IPS-18a (cell line): ENCODE measurements at regions not wholly inside any gene's neighbourhood (a gene's known extent, or its start where the extent isn't known, plus 50 kb on each side); places are given as distances from the start of the nearest gene placed in this dataset.

Experiments
- H3K27ac ChIP-seq: one replicate; pipeline ENCODE4 v1.5.1; 2013; ENCODE audit warnings: low read length
- H3K27me3 ChIP-seq: one replicate; pipeline ENCODE4 v1.6.1; 2013; ENCODE audit warnings: mild to moderate bottlenecking, low read length; ENCODE audit not compliant: control insufficient read depth, insufficient read depth
- H3K36me3 ChIP-seq: one replicate; pipeline ENCODE4 v1.6.1; 2013; ENCODE audit warnings: low read depth, low read length; ENCODE audit not compliant: control insufficient read depth
- H3K4me1 ChIP-seq: one replicate; pipeline ENCODE4 v1.6.1; 2013; ENCODE audit warnings: low read depth, low read length; ENCODE audit not compliant: control insufficient read depth
- H3K4me3 ChIP-seq: one replicate; pipeline ENCODE4 v1.5.1; 2013; ENCODE audit warnings: low read length
- H3K9ac ChIP-seq: one replicate; pipeline ENCODE4 v1.6.1; 2013; ENCODE audit warnings: mild to moderate bottlenecking, low read length, moderate library complexity
- H3K9me3 ChIP-seq: one replicate; pipeline ENCODE4 v1.6.1; 2013; ENCODE audit warnings: low read depth, low read length; ENCODE audit not compliant: control insufficient read depth

DNA sequence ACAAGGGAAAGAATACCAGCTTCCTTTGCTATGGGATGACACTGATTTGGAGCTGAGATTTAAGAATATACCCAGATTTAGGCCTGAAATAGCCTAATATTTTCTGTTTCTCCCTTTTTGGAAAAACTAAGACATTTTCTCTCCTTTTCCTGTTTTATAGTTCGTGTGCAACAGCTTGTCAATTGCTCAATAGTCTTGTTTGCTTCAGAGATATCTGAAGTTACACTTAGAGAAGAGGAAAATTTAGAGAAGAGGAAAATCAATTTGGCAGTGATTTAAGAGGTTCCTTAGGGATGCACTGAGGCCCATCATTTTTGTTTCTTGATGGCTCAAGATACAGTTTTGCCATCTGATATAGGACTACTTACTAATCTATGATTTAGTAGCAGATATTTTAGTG lies 398.6 kb downstream of the RFPL4B start:
- no peak overlapping the region for H3K9ac ChIP-seq
- H3K4me1 ChIP-seq: peaks cover 22% of the 10 kb centered on the region
- H3K27ac ChIP-seq: no peak overlapping the region
- H3K27me3 ChIP-seq: no peaks in the 10 kb centered on the region
- H3K9me3 ChIP-seq: no peaks in the 10 kb centered on the region
- H3K36me3 ChIP-seq: no peaks in the 10 kb centered on the region
- no peak overlapping the region for H3K4me3 ChIP-seq

DNA sequence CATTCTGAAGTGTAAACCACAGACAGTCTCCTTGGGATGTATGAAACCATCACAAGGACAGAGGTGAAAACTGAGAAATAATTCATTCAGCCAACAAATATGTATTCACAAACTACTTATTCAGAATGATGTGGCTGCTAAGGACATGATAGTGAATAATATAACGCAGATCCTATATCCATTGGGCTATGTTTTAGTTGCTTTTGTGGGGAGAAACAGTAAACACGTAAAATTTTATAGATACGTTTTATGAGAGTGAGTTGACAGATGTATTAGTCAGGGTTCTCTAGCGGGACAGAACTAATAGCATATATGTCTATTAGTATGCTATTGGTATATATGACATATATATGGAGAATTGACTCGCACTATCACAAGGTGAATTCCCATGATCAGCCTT lies 402.5 kb downstream of the RFPL4B start:
- Histone ChIP-seq H3K4me1 (peaks cover under 1% of the 10 kb centered on the region), H3K9ac (no peak overlapping the region), H3K27me3 (no peaks in the 10 kb centered on the region), H3K36me3 (no peaks in the 10 kb centered on the region), H3K4me3 (no peak overlapping the region), H3K27ac (no peak overlapping the region), H3K9me3 (no peaks in the 10 kb centered on the region)

DNA sequence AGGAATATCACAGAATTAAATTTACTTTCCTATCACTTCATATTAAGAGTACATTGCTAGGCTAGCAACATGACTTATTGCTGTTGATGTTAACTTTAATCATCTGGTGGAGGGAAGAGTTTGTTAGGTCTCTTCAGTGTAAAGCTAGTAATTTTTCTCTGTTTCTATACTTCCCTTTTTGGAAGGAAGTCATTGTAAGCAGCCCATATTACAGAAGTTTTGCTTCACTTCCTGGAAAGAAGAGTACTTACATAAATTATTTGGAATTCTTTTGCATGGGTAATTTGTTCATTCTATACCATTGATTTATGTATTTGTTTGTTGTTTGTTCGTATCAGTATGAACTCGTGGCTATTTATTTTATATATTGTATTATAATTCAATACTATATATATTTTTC lies 405.2 kb downstream of the RFPL4B start:
- no peaks in the 10 kb centered on the region for H3K4me1 ChIP-seq
- H3K4me3 ChIP-seq: no peak overlapping the region
- no peaks in the 10 kb centered on the region for H3K9me3 ChIP-seq
- no peak overlapping the region for H3K9ac ChIP-seq
- H3K27me3 ChIP-seq: no peaks in the 10 kb centered on the region
- H3K27ac ChIP-seq: no peak overlapping the region
- H3K36me3 ChIP-seq: no peaks in the 10 kb centered on the region

DNA sequence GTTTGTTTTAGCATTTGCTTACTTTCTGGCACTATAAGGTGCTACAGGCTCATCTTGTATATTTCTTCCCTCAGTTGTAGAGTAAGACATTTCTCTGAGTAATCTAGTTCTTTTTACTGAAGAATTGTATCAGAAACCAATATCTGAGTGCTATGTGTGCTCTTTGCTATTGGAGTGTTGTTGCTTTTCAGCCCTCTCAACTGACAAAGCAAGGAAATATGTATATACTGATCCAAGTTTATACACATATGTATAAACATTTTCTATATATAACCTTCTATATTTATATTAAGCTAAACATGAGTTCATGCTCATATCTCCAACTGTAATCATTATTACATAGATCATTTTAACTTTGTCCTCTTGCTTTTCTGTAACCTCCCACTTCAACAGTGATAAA lies 405.7 kb downstream of the RFPL4B start:
- no peak overlapping the region for H3K27ac ChIP-seq
- H3K9me3 ChIP-seq: no peaks in the 10 kb centered on the region
- no peak overlapping the region for H3K9ac ChIP-seq
- no peaks in the 10 kb centered on the region for H3K4me1 ChIP-seq
- H3K27me3 ChIP-seq: no peaks in the 10 kb centered on the region
- H3K4me3 ChIP-seq: no peak overlapping the region
- H3K36me3 ChIP-seq: no peaks in the 10 kb centered on the region

DNA sequence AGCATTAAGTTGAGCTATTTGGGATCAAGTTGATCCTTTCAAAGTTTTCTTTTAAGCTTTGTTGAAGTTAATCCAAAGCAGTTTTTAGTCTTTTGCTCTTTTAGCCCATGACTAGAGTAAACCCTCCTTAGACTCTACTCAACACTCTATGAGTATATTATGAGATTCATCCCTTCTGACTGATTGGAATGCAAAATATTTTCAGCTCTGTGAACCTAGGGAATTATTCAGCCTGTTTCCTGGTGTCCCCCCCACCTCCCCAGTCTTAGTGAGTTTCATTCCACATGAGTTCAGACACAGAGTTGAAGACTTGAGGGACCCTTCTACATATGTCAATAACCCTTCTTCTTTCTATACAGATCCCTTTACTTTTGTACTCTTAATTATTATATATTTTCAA lies 413.7 kb downstream of the RFPL4B start:
- H3K9me3 ChIP-seq: no peaks in the 10 kb centered on the region
- H3K27ac ChIP-seq: no peak overlapping the region
- H3K36me3 ChIP-seq: no peaks in the 10 kb centered on the region
- H3K4me3 ChIP-seq: no peak overlapping the region
- no peaks in the 10 kb centered on the region for H3K27me3 ChIP-seq
- H3K9ac ChIP-seq: no peak overlapping the region
- H3K4me1 ChIP-seq: no peaks in the 10 kb centered on the region

DNA sequence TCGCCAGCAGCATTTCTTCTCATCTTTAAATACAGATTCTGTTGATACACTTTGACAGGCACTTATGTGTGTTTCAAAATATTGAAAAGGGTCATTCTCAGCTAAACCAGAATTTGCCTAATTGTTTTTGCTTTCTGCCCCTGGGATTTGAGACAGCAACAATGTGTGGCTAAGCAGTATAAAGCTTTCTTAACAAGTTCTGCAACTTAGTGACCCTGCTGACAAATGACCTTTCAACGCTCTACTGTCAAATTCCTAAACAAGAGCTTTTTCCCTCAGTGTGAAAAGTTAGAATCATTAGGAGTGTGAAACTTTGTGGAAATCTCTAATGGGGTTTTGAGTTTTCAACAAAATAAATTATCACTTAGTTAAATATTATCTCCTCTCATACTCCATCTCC lies 414.6 kb downstream of the RFPL4B start:
- Histone ChIP-seq H3K9me3 (no peaks in the 10 kb centered on the region), H3K27ac (no peak overlapping the region), H3K27me3 (no peaks in the 10 kb centered on the region), H3K36me3 (no peaks in the 10 kb centered on the region), H3K4me3 (no peak overlapping the region), H3K9ac (no peak overlapping the region), H3K4me1 (no peaks in the 10 kb centered on the region)

DNA sequence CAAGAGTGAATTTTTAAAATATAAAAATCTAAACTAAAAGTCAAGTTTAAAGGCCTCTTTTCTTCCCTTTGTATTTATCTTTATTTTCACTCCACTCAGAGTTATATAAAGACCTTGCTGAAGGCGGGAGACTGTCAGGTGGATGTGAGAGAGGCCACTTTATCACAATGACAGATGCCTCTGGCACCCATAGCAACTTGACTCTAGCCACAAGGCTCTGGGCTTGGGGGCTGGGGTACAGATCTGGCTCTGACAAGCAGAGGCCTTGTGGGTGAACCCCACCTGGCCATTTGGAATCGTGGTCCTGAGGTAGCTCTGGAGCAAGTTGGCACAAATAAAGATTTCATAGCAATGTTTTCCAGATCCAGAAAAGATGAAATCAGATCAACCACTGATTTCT lies 417.2 kb downstream of the RFPL4B start:
- Histone ChIP-seq H3K27me3 (no peaks in the 10 kb centered on the region), H3K4me3 (no peak overlapping the region), H3K9me3 (peaks cover 6% of the 10 kb centered on the region), H3K4me1 (no peaks in the 10 kb centered on the region), H3K27ac (no peak overlapping the region), H3K9ac (no peak overlapping the region), H3K36me3 (no peaks in the 10 kb centered on the region)

DNA sequence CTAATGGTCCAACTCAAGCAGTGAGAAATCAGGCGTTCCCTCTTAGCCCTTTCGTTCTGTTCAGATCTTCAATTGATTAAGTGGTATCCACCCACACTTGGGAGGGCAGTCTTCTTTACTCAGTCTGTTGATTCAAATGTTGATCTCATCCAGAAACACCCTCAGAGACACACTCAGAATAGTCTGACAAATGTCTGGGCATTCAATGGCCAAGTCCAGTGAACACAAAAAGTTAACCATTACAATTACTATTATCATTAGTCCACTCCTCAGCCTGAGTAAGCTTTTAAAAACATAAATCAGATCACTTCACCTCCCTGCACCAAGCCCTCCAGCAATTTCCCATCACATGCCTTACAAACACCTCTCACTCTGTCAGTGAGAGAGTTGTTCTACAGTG lies 423.2 kb downstream of the RFPL4B start:
- Histone ChIP-seq H3K27me3 (no peaks in the 10 kb centered on the region), H3K36me3 (no peaks in the 10 kb centered on the region), H3K4me3 (no peak overlapping the region), H3K4me1 (no peaks in the 10 kb centered on the region), H3K9ac (no peak overlapping the region), H3K27ac (no peak overlapping the region), H3K9me3 (peaks cover 6% of the 10 kb centered on the region)

DNA sequence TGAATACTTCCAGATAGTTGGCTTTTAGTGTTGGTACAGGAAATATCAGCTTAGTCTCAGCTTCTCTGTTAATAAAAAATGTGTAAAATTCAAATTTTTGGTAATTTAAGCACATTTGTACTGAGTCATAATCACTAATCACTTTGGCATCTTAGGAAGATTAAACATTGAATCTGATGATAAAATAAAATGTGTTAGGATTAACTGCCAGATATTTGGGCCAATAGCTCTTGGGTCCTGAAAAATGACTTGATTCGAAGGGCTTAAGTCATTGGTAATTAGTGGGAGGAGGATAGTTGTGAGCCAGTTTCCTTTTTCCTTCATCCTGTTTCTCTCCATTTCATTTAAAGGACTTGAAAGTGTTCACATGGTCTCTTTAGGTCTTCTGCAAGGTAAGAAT lies 426.1 kb downstream of the RFPL4B start:
- Histone ChIP-seq H3K27me3 (no peaks in the 10 kb centered on the region), H3K4me1 (no peaks in the 10 kb centered on the region), H3K36me3 (no peaks in the 10 kb centered on the region), H3K9ac (no peak overlapping the region), H3K4me3 (no peak overlapping the region), H3K9me3 (peaks cover 6% of the 10 kb centered on the region), H3K27ac (no peak overlapping the region)

DNA sequence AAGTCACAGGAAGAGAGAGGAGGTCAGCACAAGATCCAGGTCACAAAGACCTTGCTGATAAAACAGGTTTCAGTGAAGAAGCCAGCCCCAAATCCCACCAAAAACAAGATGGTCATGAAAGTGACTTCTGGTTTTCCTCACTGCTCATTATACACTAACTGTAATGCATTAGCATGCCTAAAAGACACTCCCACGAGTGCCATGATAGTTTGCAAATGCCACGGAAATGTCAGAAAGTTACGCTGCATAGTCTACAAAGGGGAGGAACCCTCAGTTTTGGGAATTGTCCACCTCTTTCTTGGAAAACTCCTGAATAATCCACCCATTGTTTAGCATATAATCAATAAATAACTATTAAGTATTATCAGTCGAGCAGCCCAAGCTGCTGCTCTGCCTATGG lies 427.2 kb downstream of the RFPL4B start:
- no peaks in the 10 kb centered on the region for H3K9me3 ChIP-seq
- no peaks in the 10 kb centered on the region for H3K27me3 ChIP-seq
- no peak overlapping the region for H3K4me3 ChIP-seq
- H3K27ac ChIP-seq: no peak overlapping the region
- H3K4me1 ChIP-seq: no peaks in the 10 kb centered on the region
- no peak overlapping the region for H3K9ac ChIP-seq
- H3K36me3 ChIP-seq: no peaks in the 10 kb centered on the region

DNA sequence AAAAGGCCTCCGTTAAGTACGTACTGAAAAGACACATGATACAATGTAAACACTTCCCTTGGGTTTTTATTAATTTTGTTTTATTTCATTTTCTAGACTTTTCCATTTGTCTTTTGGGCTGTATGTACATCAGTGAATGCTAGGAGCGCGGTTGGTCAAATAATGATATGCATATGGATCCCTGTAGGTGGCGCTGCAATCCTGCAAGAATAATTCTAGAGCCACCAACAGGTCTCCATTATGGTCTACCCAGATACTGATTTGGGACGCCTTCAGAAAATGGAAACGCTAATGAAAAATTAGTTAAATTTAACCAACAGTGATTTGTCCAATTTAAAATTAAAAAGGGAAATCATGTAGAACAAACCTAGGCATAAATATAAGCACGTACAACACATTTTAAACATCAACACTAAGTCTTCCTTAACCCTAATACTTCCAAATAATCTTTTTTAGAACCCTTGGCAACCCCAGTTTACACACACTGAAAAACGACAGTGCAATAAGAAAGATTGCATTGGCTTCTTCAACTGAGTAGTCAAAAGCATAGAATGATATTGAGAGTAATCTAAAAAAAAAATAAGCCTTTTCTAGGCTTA lies 433.5 kb downstream of the RFPL4B start:
- Histone ChIP-seq H3K4me3 (no peak overlapping the region), H3K9me3 (no peaks in the 10 kb centered on the region), H3K4me1 (peaks cover 10% of the 10 kb centered on the region), H3K27me3 (no peaks in the 10 kb centered on the region), H3K9ac (no peak overlapping the region), H3K36me3 (no peaks in the 10 kb centered on the region), H3K27ac (no peak overlapping the region)

DNA sequence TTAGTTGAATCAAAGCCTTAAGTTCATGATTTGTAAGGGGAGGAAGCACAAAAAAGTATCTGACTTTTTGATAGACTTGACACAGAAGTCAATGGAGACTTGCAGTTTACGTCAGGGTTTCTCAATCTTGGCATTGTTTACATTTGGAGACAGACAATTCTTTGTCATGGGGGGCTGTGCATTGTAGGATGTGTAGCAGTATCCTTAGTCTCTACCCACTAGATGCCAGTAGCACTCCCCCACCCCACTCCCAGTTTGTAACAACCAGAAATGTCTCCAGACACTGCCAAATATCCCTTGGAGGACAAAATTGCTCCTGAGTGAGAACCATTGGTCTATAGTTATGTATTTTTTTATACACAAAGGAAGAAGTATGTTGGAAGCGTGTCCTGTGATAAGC lies 434.1 kb downstream of the RFPL4B start:
- no peak overlapping the region for H3K27ac ChIP-seq
- H3K27me3 ChIP-seq: no peaks in the 10 kb centered on the region
- H3K9me3 ChIP-seq: no peaks in the 10 kb centered on the region
- H3K36me3 ChIP-seq: no peaks in the 10 kb centered on the region
- H3K9ac ChIP-seq: no peak overlapping the region
- H3K4me3 ChIP-seq: no peak overlapping the region
- H3K4me1 ChIP-seq: peaks cover 10% of the 10 kb centered on the region
